ENCODE measurements at regions not wholly inside any gene's neighbourhood (a gene's known extent, or its start where the extent isn't known, plus 50 kb on each side); places are given as distances from the start of the nearest gene placed in this dataset.

GRCh38 chr1:185440877-185441276, 123.8 kb upstream of the IVNS1ABP start:
- TF ChIP-seq CTCF (IDR thresholded peaks at IDR 0.05; ENCODE audit: insufficient read depth, low read length, severe bottlenecking) = no peak
- DNase-seq (ENCODE audit: low read depth) = no peak
- Histone ChIP-seq H3K36me3 (ENCODE audit: control insufficient read depth, insufficient read depth, low read length) (no peaks in the 10 kb centered on the region), H3K4me3 (ENCODE audit: low read depth, low read length) (no peak overlapping the region), H3K27me3 (ENCODE audit: control insufficient read depth, insufficient read depth, low read length) (no peaks in the 10 kb centered on the region)
- no peak for FAIRE-seq

- H3K4me3 ChIP-seq (ENCODE audit: low read depth, low read length) = no peak overlapping the region
- peak; percentile 98 for DNase-seq (ENCODE audit: low read depth)
- H3K36me3 ChIP-seq (ENCODE audit: control insufficient read depth, insufficient read depth, low read length) = no peaks in the 10 kb centered on the region
- no peak for TF ChIP-seq CTCF (IDR thresholded peaks at IDR 0.05; ENCODE audit: insufficient read depth, low read length, severe bottlenecking)
- no peak for FAIRE-seq
- no peaks in the 10 kb centered on the region for H3K27me3 ChIP-seq (ENCODE audit: control insufficient read depth, insufficient read depth, low read length)
Observed at GRCh38 chr1:185439727-185440415, 122.8 kb upstream of the IVNS1ABP start.

- H3K4me3 ChIP-seq (ENCODE audit: low read depth, low read length) = no peak overlapping the region
- DNase-seq (ENCODE audit: low read depth) (no peak), FAIRE-seq (no peak)
- H3K27me3 ChIP-seq (ENCODE audit: control insufficient read depth, insufficient read depth, low read length) = no peaks in the 10 kb centered on the region
- TF ChIP-seq CTCF (IDR thresholded peaks at IDR 0.05; ENCODE audit: insufficient read depth, low read length, severe bottlenecking) = no peak
- no peaks in the 10 kb centered on the region for H3K36me3 ChIP-seq (ENCODE audit: control insufficient read depth, insufficient read depth, low read length)
Observed at GRCh38 chr1:185438936-185439335, 121.9 kb upstream of the IVNS1ABP start.

- FAIRE-seq (no peak), DNase-seq (ENCODE audit: low read depth) (no peak)
- no peak for TF ChIP-seq CTCF (IDR thresholded peaks at IDR 0.05; ENCODE audit: insufficient read depth, low read length, severe bottlenecking)
- no peaks in the 10 kb centered on the region for H3K36me3 ChIP-seq (ENCODE audit: control insufficient read depth, insufficient read depth, low read length)
- H3K4me3 ChIP-seq (ENCODE audit: low read depth, low read length) = no peak overlapping the region
- H3K27me3 ChIP-seq (ENCODE audit: control insufficient read depth, insufficient read depth, low read length) = no peaks in the 10 kb centered on the region
Observed at GRCh38 chr1:185435696-185436379, 118.8 kb upstream of the IVNS1ABP start.

GRCh38 chr1:185434721-185435120, 117.7 kb upstream of the IVNS1ABP start:
- TF ChIP-seq CTCF (IDR thresholded peaks at IDR 0.05; ENCODE audit: insufficient read depth, low read length, severe bottlenecking) = no peak
- DNase-seq (ENCODE audit: low read depth) (no peak), FAIRE-seq (no peak)
- no peaks in the 10 kb centered on the region for H3K36me3 ChIP-seq (ENCODE audit: control insufficient read depth, insufficient read depth, low read length)
- H3K4me3 ChIP-seq (ENCODE audit: low read depth, low read length) = no peak overlapping the region
- no peaks in the 10 kb centered on the region for H3K27me3 ChIP-seq (ENCODE audit: control insufficient read depth, insufficient read depth, low read length)

Data from bronchial epithelial cell (primary cell).